SK-N-SH (cell line): ENCODE measurements at regions not wholly inside any gene's neighbourhood (a gene's known extent, or its start where the extent isn't known, plus 50 kb on each side); places are given as distances from the start of the nearest gene placed in this dataset.

ENCODE experiments used
- CTCF ChIA-PET: fragments of 300-600, 350-600 bp; formaldehyde crosslinking; extraction: SDS; loops from one replicate; lab custom pipeline; 2021; lab: Yijun Ruan, JAX
- POLR2A ChIA-PET: fragments of 350-600 bp; sonication (Branson Sonifier 250); formaldehyde crosslinking; extraction: SDS; loops from one replicate; lab custom pipeline; 2020; ENCODE audit warnings: antibody characterized with exemption, inconsistent platforms; lab: Yijun Ruan, JAX
- DNase-seq: peaks from one replicate; pipeline ENCODE4 v3.0.0; 2012
- H2AFZ ChIP-seq: fragments of 200-600 bp; sonication (generic); 2 replicates; pipeline ENCODE4 v1.8.1; 2016; ENCODE audit warnings: antibody characterized with exemption, mild to moderate bottlenecking, low read depth
- H3F3A ChIP-seq: fragments of 200-600 bp; sonication (generic); replicated peaks from 2 replicates; pipeline ENCODE3; 2016; ENCODE audit warnings: antibody characterized with exemption, mild to moderate bottlenecking; ENCODE audit not compliant: insufficient read depth
- H3K27ac ChIP-seq, 2 experiments: fragments of 200-500 bp in 1 of 2; fragments of 200-600 bp in 1 of 2; sonication (Bioruptor generic) in 1 of 2; sonication (generic), shearing (Covaris generic) in 1 of 2; 2 replicates each; pipeline versions ENCODE4 v1.5.1 to v1.6.1; 2014 to 2016; ENCODE audit warnings: low read depth in 2 of 2, inconsistent platforms in 1 of 2, low read length in 1 of 2, mild to moderate bottlenecking in 1 of 2, mixed read lengths in 1 of 2
- H3K27me3 ChIP-seq: fragments of 200-600 bp; sonication (generic), shearing (Covaris generic); 2 replicates; pipeline ENCODE4 v1.6.1; 2016; ENCODE audit warnings: mixed run types; ENCODE audit not compliant: insufficient read depth
- H3K36me3 ChIP-seq, 2 experiments: fragments of 200-500 bp in 1 of 2; fragments of 200-600 bp in 1 of 2; sonication (Bioruptor generic) in 1 of 2; sonication (generic) in 1 of 2; replicated peaks in 1 of 2; 2 replicates each; pipeline versions ENCODE3 to v1.5.1; 2014 to 2016; ENCODE audit warnings: low read length in 1 of 2, mild to moderate bottlenecking in 1 of 2; ENCODE audit not compliant: insufficient read depth in 2 of 2, control insufficient read depth in 1 of 2
- H3K4me1 ChIP-seq, 2 experiments: fragments of 200-500 bp in 1 of 2; fragments of 200-600 bp in 1 of 2; sonication (Bioruptor generic) in 1 of 2; sonication (generic), shearing (Covaris generic) in 1 of 2; 2 replicates each; pipeline versions ENCODE4 v1.5.1 to v1.6.1; 2014 to 2016; ENCODE audit warnings: low read depth in 1 of 2, low read length in 1 of 2, mixed run types in 1 of 2; ENCODE audit not compliant: insufficient read depth in 2 of 2, control insufficient read depth in 1 of 2
- H3K4me2 ChIP-seq: fragments of 200-600 bp; sonication (generic), shearing (Covaris generic); 2 replicates; pipeline ENCODE4 v1.6.1; 2017; ENCODE audit warnings: mixed run types
- H3K4me3 ChIP-seq, 2 experiments: fragments of 200-500 bp in 1 of 2; fragments of 200-600 bp in 1 of 2; sonication (Bioruptor generic) in 1 of 2; sonication (generic), shearing (Covaris generic) in 1 of 2; 2 replicates each; pipeline versions ENCODE4 v1.5.1 to v1.8.1; 2014 to 2016; ENCODE audit warnings: low read depth in 2 of 2, inconsistent platforms in 1 of 2, low read length in 1 of 2, mild to moderate bottlenecking in 1 of 2, mixed read lengths in 1 of 2, moderate library complexity in 1 of 2
- H3K79me2 ChIP-seq: fragments of 200-600 bp; sonication (generic); 2 replicates; pipeline ENCODE4 v1.8.1; 2017; ENCODE audit warnings: mild to moderate bottlenecking; ENCODE audit not compliant: insufficient read depth
- H3K9ac ChIP-seq: fragments of 200-600 bp; sonication (generic); 2 replicates; pipeline ENCODE4 v1.6.1; 2017; ENCODE audit warnings: mixed run types
- H3K9me2 ChIP-seq: fragments of 200-600 bp; sonication (generic); 2 replicates; pipeline ENCODE4 v1.6.1; 2017; ENCODE audit warnings: mixed run types
- H3K9me3 ChIP-seq: fragments of 200-600 bp; sonication (generic); 2 replicates; pipeline ENCODE4 v1.6.1; 2017; ENCODE audit warnings: mixed run types, mild to moderate bottlenecking, moderate library complexity
- H4K20me1 ChIP-seq: fragments of 200-600 bp; sonication (generic); 2 replicates; pipeline ENCODE4 v1.6.1; 2017; ENCODE audit warnings: mild to moderate bottlenecking, mixed run types; ENCODE audit not compliant: insufficient read depth
- FOSL2 ChIP-seq: IDR thresholded peaks from 2 replicates; pipeline ENCODE4 v1.4.0; 2012; ENCODE audit warnings: low read depth, mild to moderate bottlenecking, moderate library complexity, borderline replicate concordance
- GABPA ChIP-seq: IDR thresholded peaks from 2 replicates; pipeline ENCODE4 v1.4.0; 2012; ENCODE audit warnings: low read depth, mild to moderate bottlenecking
- MEF2A ChIP-seq: IDR thresholded peaks from 2 replicates; pipeline ENCODE4 v1.4.0; 2012; ENCODE audit warnings: low read depth, borderline replicate concordance
- POLR2AphosphoS5 ChIP-seq: IDR thresholded peaks from 2 replicates; pipeline ENCODE4 v1.6.1; 2012; ENCODE audit warnings: low read depth, low read length
- RXRA ChIP-seq: IDR thresholded peaks from 2 replicates; pipeline ENCODE4 v1.4.0; 2012; ENCODE audit warnings: low read depth, mild to moderate bottlenecking, borderline replicate concordance
- SIN3A ChIP-seq: IDR thresholded peaks from 2 replicates; pipeline ENCODE4 v1.6.1; 2012; ENCODE audit warnings: low read depth, mild to moderate bottlenecking, low read length, moderate library complexity, borderline replicate concordance
- SMC3 ChIP-seq: IDR thresholded peaks from 2 replicates; pipeline ENCODE4 v1.6.1; 2012; ENCODE audit warnings: low read depth, low read length, improper control_type of control experiment
- YY1 ChIP-seq: IDR thresholded peaks from 2 replicates; pipeline ENCODE4 v1.4.0; 2012; ENCODE audit warnings: low read depth, mild to moderate bottlenecking
- WGBS: methylation state at CpG from one replicate; pipeline ENCODE4 v1.1.6; 2017; ENCODE audit warnings: low lambda C conversion rate; 5-methylcytosine and 5-hydroxymethylcytosine counted together
- TF ChIP-seq, protein P1 (sequence below): fragments of 200-600 bp; sonication (generic); IDR thresholded peaks from 2 replicates; pipeline ENCODE4 v1.6.1; 2017; ENCODE audit warnings: antibody characterized with exemption, mild to moderate bottlenecking, moderate library complexity
- TF ChIP-seq, protein P2 (sequence below): IDR thresholded peaks from 2 replicates; pipeline ENCODE4 v1.4.0; 2012; ENCODE audit warnings: low read depth
- TF ChIP-seq, protein P3 (sequence below): IDR thresholded peaks from 2 replicates; pipeline ENCODE4 v1.6.1; 2012; ENCODE audit warnings: mild to moderate bottlenecking, low read depth, low read length, moderate library complexity
- TF ChIP-seq, protein P4 (sequence below): fragments of 150-350 bp; IDR thresholded peaks from 2 replicates; pipeline ENCODE4 v1.6.1; 2017; ENCODE audit warnings: antibody characterized with exemption, low read length, low read depth, borderline replicate concordance

DNA sequence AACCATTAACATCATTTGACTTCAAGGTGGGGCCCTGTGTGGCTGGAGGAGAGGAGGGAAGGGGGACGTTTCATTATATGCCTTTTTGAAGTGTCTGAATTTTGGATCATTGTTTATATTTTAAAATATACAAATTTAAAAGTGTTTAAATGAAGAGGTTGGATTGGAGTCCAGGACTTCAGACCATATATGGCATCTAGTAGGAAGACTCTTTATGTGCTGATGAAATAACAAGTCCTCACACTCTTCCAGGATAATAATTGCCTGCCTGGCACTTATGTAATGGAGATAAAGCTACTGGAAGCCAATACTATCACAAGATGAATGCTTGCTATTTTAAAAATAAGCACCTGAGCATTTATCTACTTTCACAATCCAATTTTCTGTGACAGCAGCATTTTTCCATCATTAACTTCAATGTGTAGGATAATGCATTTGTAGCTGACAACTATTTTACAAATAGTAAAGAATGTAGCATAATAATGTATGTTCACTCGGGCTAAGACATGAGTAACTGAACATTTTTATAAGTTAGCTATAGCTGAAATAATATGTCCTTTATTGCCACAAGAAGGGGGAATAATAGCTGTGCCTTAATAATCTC lies 188.4 kb downstream of the MTCL1 start:
- Histone ChIP-seq H3F3A (peaks cover 16% of the 10 kb centered on the region), H3K9me3 (no peaks in the 10 kb centered on the region), H3K27me3 (no peaks in the 10 kb centered on the region), H3K9me2 (no peaks in the 10 kb centered on the region), H3K9ac (no peak overlapping the region), H3K4me1 (peaks cover 0 to 10% of the 10 kb centered on the region in 2 experiments; a peak in 1 of 4 replicates), H4K20me1 (no peaks in the 10 kb centered on the region), H2AFZ (no peak overlapping the region), H3K79me2 (no peaks in the 10 kb centered on the region), H3K27ac (no peak overlapping the region), H3K36me3 (no peaks in the 10 kb centered on the region), H3K4me2 (no peak overlapping the region), H3K4me3 (no peak overlapping the region)
- POLR2A ChIA-PET, result no interaction called here
- TF ChIP-seq FOSL2 (no peak), MEF2A (no peak), SIN3A (no peak), SMC3 (no peak), POLR2AphosphoS5 (no peak)
- TF ChIP-seq, protein P1, sequence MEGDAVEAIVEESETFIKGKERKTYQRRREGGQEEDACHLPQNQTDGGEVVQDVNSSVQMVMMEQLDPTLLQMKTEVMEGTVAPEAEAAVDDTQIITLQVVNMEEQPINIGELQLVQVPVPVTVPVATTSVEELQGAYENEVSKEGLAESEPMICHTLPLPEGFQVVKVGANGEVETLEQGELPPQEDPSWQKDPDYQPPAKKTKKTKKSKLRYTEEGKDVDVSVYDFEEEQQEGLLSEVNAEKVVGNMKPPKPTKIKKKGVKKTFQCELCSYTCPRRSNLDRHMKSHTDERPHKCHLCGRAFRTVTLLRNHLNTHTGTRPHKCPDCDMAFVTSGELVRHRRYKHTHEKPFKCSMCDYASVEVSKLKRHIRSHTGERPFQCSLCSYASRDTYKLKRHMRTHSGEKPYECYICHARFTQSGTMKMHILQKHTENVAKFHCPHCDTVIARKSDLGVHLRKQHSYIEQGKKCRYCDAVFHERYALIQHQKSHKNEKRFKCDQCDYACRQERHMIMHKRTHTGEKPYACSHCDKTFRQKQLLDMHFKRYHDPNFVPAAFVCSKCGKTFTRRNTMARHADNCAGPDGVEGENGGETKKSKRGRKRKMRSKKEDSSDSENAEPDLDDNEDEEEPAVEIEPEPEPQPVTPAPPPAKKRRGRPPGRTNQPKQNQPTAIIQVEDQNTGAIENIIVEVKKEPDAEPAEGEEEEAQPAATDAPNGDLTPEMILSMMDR, result no peak
- TF ChIP-seq, protein P2, sequence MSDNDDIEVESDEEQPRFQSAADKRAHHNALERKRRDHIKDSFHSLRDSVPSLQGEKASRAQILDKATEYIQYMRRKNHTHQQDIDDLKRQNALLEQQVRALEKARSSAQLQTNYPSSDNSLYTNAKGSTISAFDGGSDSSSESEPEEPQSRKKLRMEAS, result no peak
- 87% methylated on average over 2 of the region's 2 CpGs for WGBS
- CTCF ChIA-PET, result no interaction called here
- no peak for DNase-seq

DNA sequence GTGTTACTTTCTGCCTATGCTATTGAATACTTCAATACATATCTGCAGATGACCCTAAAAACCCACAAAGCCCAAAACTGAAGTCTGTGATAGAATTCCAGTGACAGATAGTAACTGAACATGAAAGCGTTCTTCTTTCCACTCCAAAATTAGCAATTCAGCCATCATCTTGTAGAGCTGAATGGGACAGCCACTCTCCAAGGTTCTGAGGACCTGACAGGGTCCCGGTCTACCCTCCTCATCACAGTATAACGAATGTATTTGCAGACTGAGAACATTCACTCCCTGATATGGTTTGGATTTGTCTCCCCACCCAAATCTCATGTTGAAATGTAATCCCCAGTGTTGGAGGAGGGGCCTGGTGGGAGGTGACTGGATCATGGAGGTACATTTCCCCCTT lies 189.5 kb downstream of the MTCL1 start:
- H3K79me2 ChIP-seq, result no peaks in the 10 kb centered on the region
- H3K9me3 ChIP-seq, result no peaks in the 10 kb centered on the region
- 91% methylated on average over 3 of the region's 3 CpGs for WGBS
- H3K9ac ChIP-seq, result no peak overlapping the region
- TF ChIP-seq RXRA, result no peak
- TF ChIP-seq, protein P3, sequence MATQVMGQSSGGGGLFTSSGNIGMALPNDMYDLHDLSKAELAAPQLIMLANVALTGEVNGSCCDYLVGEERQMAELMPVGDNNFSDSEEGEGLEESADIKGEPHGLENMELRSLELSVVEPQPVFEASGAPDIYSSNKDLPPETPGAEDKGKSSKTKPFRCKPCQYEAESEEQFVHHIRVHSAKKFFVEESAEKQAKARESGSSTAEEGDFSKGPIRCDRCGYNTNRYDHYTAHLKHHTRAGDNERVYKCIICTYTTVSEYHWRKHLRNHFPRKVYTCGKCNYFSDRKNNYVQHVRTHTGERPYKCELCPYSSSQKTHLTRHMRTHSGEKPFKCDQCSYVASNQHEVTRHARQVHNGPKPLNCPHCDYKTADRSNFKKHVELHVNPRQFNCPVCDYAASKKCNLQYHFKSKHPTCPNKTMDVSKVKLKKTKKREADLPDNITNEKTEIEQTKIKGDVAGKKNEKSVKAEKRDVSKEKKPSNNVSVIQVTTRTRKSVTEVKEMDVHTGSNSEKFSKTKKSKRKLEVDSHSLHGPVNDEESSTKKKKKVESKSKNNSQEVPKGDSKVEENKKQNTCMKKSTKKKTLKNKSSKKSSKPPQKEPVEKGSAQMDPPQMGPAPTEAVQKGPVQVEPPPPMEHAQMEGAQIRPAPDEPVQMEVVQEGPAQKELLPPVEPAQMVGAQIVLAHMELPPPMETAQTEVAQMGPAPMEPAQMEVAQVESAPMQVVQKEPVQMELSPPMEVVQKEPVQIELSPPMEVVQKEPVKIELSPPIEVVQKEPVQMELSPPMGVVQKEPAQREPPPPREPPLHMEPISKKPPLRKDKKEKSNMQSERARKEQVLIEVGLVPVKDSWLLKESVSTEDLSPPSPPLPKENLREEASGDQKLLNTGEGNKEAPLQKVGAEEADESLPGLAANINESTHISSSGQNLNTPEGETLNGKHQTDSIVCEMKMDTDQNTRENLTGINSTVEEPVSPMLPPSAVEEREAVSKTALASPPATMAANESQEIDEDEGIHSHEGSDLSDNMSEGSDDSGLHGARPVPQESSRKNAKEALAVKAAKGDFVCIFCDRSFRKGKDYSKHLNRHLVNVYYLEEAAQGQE, result peak; percentile 85
- TF ChIP-seq GABPA, result no peak
- TF ChIP-seq, protein P4, sequence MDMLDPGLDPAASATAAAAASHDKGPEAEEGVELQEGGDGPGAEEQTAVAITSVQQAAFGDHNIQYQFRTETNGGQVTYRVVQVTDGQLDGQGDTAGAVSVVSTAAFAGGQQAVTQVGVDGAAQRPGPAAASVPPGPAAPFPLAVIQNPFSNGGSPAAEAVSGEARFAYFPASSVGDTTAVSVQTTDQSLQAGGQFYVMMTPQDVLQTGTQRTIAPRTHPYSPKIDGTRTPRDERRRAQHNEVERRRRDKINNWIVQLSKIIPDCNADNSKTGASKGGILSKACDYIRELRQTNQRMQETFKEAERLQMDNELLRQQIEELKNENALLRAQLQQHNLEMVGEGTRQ, result no peak
- no peak for TF ChIP-seq YY1
- POLR2A ChIA-PET, result no interaction called here
- CTCF ChIA-PET, result no interaction called here
- H3K27ac ChIP-seq, result no peak overlapping the region
- no peak for DNase-seq
- H3F3A ChIP-seq, result peaks cover 16% of the 10 kb centered on the region
- H2AFZ ChIP-seq, result no peak overlapping the region
- H3K36me3 ChIP-seq, result no peaks in the 10 kb centered on the region
- H3K27me3 ChIP-seq, result no peaks in the 10 kb centered on the region
- no peaks in the 10 kb centered on the region for H4K20me1 ChIP-seq
- no peak overlapping the region for H3K4me2 ChIP-seq
- H3K9me2 ChIP-seq, result no peaks in the 10 kb centered on the region
- no peak overlapping the region for H3K4me3 ChIP-seq
- peaks cover 0 to 7% of the 10 kb centered on the region in 2 experiments; a peak in 1 of 4 replicates for H3K4me1 ChIP-seq
